ENCODE measurements at regions not wholly inside any gene's neighbourhood (a gene's known extent, or its start where the extent isn't known, plus 50 kb on each side); places are given as distances from the start of the nearest gene placed in this dataset.
A peak's percentile ranks its signal among the peaks of the same experiment; 100 is the strongest.
"Not testable (repeated sequence)": the region's sequence is repeated elsewhere in the genome, so short reads cannot be mapped to it uniquely, and the experiment has no call there.

- no peak for FAIRE-seq
- no peak for DNase-seq (ENCODE audit: insufficient read length, low spot score)
- no peak for TF ChIP-seq PAX5 (IDR thresholded peaks at IDR 0.05; ENCODE audit: insufficient read depth, low read length, severe bottlenecking)
- TF ChIP-seq POLR2A (IDR thresholded peaks at IDR 0.05; ENCODE audit: low read depth, low read length) = no peak
- TF ChIP-seq TAF1 (IDR thresholded peaks at IDR 0.05; ENCODE audit: low read depth, low read length) = no peak
- no peak for TF ChIP-seq SPI1 (IDR thresholded peaks at IDR 0.05; ENCODE audit: low read depth, low read length)
- TF ChIP-seq POLR2AphosphoS5 (IDR thresholded peaks at IDR 0.05; ENCODE audit: low read depth, low read length) = no peak
- TF ChIP-seq POU2F2 (IDR thresholded peaks at IDR 0.05; ENCODE audit: low read depth, low read length) = no peak
These were observed 182.5 kb upstream of the API5 start for GRCh38 chr11:43129329-43129728.

GRCh38 chr11:43130616-43131015 lies 181.2 kb upstream of the API5 start:
- FAIRE-seq (no peak), DNase-seq (ENCODE audit: insufficient read length, low spot score) (no peak)
- no peak for TF ChIP-seq POLR2AphosphoS5 (IDR thresholded peaks at IDR 0.05; ENCODE audit: low read depth, low read length)
- no peak for TF ChIP-seq POU2F2 (IDR thresholded peaks at IDR 0.05; ENCODE audit: low read depth, low read length)
- TF ChIP-seq TAF1 (IDR thresholded peaks at IDR 0.05; ENCODE audit: low read depth, low read length) = no peak
- TF ChIP-seq SPI1 (IDR thresholded peaks at IDR 0.05; ENCODE audit: low read depth, low read length) = no peak
- no peak for TF ChIP-seq POLR2A (IDR thresholded peaks at IDR 0.05; ENCODE audit: low read depth, low read length)
- TF ChIP-seq PAX5 (IDR thresholded peaks at IDR 0.05; ENCODE audit: insufficient read depth, low read length, severe bottlenecking) = no peak

- FAIRE-seq (no peak), DNase-seq (ENCODE audit: insufficient read length, low spot score) (no peak)
- TF ChIP-seq TAF1 (IDR thresholded peaks at IDR 0.05; ENCODE audit: low read depth, low read length) (no peak), POLR2A (IDR thresholded peaks at IDR 0.05; ENCODE audit: low read depth, low read length) (no peak), POU2F2 (IDR thresholded peaks at IDR 0.05; ENCODE audit: low read depth, low read length) (no peak), SPI1 (IDR thresholded peaks at IDR 0.05; ENCODE audit: low read depth, low read length) (no peak), POLR2AphosphoS5 (IDR thresholded peaks at IDR 0.05; ENCODE audit: low read depth, low read length) (no peak), PAX5 (IDR thresholded peaks at IDR 0.05; ENCODE audit: insufficient read depth, low read length, severe bottlenecking) (no peak)
These were observed 175.7 kb upstream of the API5 start for GRCh38 chr11:43135966-43136534.

- TF ChIP-seq TAF1 (IDR thresholded peaks at IDR 0.05; ENCODE audit: low read depth, low read length) (no peak), PAX5 (IDR thresholded peaks at IDR 0.05; ENCODE audit: insufficient read depth, low read length, severe bottlenecking) (no peak), POLR2AphosphoS5 (IDR thresholded peaks at IDR 0.05; ENCODE audit: low read depth, low read length) (no peak), SPI1 (IDR thresholded peaks at IDR 0.05; ENCODE audit: low read depth, low read length) (no peak), POLR2A (IDR thresholded peaks at IDR 0.05; ENCODE audit: low read depth, low read length) (no peak), POU2F2 (IDR thresholded peaks at IDR 0.05; ENCODE audit: low read depth, low read length) (no peak)
- FAIRE-seq = no peak
- no peak for DNase-seq (ENCODE audit: insufficient read length, low spot score)
These were observed 173.1 kb upstream of the API5 start for GRCh38 chr11:43138621-43139140.

GRCh38 chr11:43145653-43146052 lies 166.1 kb upstream of the API5 start:
- no peak for DNase-seq (ENCODE audit: insufficient read length, low spot score)
- no peak for FAIRE-seq
- no peak for TF ChIP-seq PAX5 (IDR thresholded peaks at IDR 0.05; ENCODE audit: insufficient read depth, low read length, severe bottlenecking)
- TF ChIP-seq POLR2AphosphoS5 (IDR thresholded peaks at IDR 0.05; ENCODE audit: low read depth, low read length) = 0 out of 2 replicates have a peak, but pooled peaks have one; percentile 33
- peak; percentile 33; the same call in 1 of the 2 replicates for TF ChIP-seq TAF1 (IDR thresholded peaks at IDR 0.05; ENCODE audit: low read depth, low read length)

GRCh38 chr11:43150697-43151096 lies 161.1 kb upstream of the API5 start:
- DNase-seq (ENCODE audit: insufficient read length, low spot score) (no peak), FAIRE-seq (no peak)
- TF ChIP-seq SPI1 (IDR thresholded peaks at IDR 0.05; ENCODE audit: low read depth, low read length) = no peak
- no peak for TF ChIP-seq POLR2AphosphoS5 (IDR thresholded peaks at IDR 0.05; ENCODE audit: low read depth, low read length)

GRCh38 chr11:43164831-43165230 lies 147.0 kb upstream of the API5 start:
- FAIRE-seq = no peak
- TF ChIP-seq SPI1 (IDR thresholded peaks at IDR 0.05; ENCODE audit: low read depth, low read length) = no peak
- TF ChIP-seq POLR2AphosphoS5 (IDR thresholded peaks at IDR 0.05; ENCODE audit: low read depth, low read length) = no peak
- DNase-seq (ENCODE audit: insufficient read length, low spot score) = no peak

GRCh38 chr11:43165393-43165792 lies 146.4 kb upstream of the API5 start:
- not testable (repeated sequence) for DNase-seq (ENCODE audit: insufficient read length, low spot score)
- peak; percentile 61 for FAIRE-seq

GRCh38 chr11:43168241-43168640 lies 143.6 kb upstream of the API5 start:
- not testable (repeated sequence) for FAIRE-seq; DNase-seq (ENCODE audit: insufficient read length, low spot score)

- FAIRE-seq (no peak), DNase-seq (ENCODE audit: insufficient read length, low spot score) (no peak)
- no peak for TF ChIP-seq PAX5 (IDR thresholded peaks at IDR 0.05; ENCODE audit: insufficient read depth, low read length, severe bottlenecking)
- TF ChIP-seq TAF1 (IDR thresholded peaks at IDR 0.05; ENCODE audit: low read depth, low read length) = no peak
- no peak for TF ChIP-seq POU2F2 (IDR thresholded peaks at IDR 0.05; ENCODE audit: low read depth, low read length)
- no peak for TF ChIP-seq POLR2A (IDR thresholded peaks at IDR 0.05; ENCODE audit: low read depth, low read length)
- no peak for TF ChIP-seq POLR2AphosphoS5 (IDR thresholded peaks at IDR 0.05; ENCODE audit: low read depth, low read length)
- no peak for TF ChIP-seq SPI1 (IDR thresholded peaks at IDR 0.05; ENCODE audit: low read depth, low read length)
These were observed 139.3 kb upstream of the API5 start for GRCh38 chr11:43172477-43172876.

GRCh38 chr11:43177975-43178374 lies 133.8 kb upstream of the API5 start:
- FAIRE-seq (no peak), DNase-seq (ENCODE audit: insufficient read length, low spot score) (no peak)
- no peak for TF ChIP-seq PAX5 (IDR thresholded peaks at IDR 0.05; ENCODE audit: insufficient read depth, low read length, severe bottlenecking)
- no peak for TF ChIP-seq POLR2AphosphoS5 (IDR thresholded peaks at IDR 0.05; ENCODE audit: low read depth, low read length)
- no peak for TF ChIP-seq POU2F2 (IDR thresholded peaks at IDR 0.05; ENCODE audit: low read depth, low read length)
- TF ChIP-seq SPI1 (IDR thresholded peaks at IDR 0.05; ENCODE audit: low read depth, low read length) = no peak
- no peak for TF ChIP-seq POLR2A (IDR thresholded peaks at IDR 0.05; ENCODE audit: low read depth, low read length)
- TF ChIP-seq TAF1 (IDR thresholded peaks at IDR 0.05; ENCODE audit: low read depth, low read length) = no peak

GRCh38 chr11:43194459-43194858 lies 117.3 kb upstream of the API5 start:
- DNase-seq (ENCODE audit: insufficient read length, low spot score); FAIRE-seq: not testable (repeated sequence)

Measured in GM12891 (cell line).